GM20000 (cell line): ENCODE measurements at regions not wholly inside any gene's neighbourhood (a gene's known extent, or its start where the extent isn't known, plus 50 kb on each side); places are given as distances from the start of the nearest gene placed in this dataset.

Source experiments
- DNase-seq: peaks from one replicate; pipeline ENCODE4 v3.0.0; 2012; ENCODE audit warnings: low spot score
- TF ChIP-seq, protein P1 (sequence below): IDR thresholded peaks from 2 replicates; pipeline ENCODE4 v1.5.1; 2012; ENCODE audit warnings: mild to moderate bottlenecking, control low read depth; ENCODE audit errors: extremely low read depth, missing control alignments

DNA sequence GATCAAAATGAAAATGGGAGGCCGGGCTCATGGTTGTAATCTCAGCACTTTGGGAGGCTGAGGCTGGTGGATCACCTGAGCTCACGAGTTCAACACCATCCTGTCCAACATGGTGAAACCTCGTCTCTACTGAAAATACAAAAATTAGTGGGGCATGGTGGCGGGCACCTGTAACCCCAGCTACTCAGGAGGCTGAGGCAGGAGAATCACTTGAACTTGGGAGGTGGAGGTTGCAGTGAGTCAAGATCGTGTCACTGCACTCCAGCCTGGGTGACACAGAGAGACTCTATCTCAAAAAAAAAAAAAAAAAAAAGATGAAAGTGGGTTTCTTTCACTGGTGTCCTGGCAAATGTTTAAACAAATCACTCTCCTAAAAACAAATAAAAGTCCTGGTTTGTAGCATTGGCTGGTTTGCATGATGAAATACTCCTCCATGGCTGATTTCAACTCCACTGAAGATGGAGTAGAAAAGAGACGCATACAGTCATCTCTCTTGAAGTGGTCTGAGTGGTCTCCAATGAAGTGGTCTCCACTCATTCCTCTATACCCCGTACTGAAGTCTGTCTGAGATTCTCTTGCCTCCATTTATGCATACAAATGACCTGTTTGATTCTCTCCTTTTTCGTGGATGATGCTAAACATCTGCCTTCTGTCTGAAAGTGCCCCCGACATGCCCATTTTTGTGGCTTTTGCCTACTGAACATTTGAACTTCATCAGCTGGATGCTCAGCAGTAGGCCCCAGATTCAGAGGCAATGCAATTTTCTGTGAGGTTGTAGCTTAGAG, 153.0 kb upstream of the FAM20A start:
- TF ChIP-seq, protein P1, sequence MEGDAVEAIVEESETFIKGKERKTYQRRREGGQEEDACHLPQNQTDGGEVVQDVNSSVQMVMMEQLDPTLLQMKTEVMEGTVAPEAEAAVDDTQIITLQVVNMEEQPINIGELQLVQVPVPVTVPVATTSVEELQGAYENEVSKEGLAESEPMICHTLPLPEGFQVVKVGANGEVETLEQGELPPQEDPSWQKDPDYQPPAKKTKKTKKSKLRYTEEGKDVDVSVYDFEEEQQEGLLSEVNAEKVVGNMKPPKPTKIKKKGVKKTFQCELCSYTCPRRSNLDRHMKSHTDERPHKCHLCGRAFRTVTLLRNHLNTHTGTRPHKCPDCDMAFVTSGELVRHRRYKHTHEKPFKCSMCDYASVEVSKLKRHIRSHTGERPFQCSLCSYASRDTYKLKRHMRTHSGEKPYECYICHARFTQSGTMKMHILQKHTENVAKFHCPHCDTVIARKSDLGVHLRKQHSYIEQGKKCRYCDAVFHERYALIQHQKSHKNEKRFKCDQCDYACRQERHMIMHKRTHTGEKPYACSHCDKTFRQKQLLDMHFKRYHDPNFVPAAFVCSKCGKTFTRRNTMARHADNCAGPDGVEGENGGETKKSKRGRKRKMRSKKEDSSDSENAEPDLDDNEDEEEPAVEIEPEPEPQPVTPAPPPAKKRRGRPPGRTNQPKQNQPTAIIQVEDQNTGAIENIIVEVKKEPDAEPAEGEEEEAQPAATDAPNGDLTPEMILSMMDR = no peak
- no peak for DNase-seq

DNA sequence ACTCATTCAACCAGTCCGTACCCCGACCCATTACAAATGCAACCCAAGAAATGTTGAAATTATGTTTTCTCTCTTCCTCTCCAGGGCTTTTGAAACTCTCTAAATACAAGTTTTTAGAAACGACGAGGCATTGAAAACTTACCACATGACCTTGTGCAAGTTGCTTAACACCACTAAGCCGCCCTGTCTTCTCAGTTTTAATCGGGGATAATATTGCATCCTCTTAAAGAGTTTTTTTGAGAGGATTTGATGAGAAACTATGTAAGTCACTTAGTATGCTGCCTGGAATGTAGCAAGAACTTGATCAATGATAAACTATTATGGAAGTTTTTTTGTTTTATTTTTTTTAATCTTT, 149.0 kb upstream of the FAM20A start:
- TF ChIP-seq, protein P1 = no peak
- DNase-seq = no peak

DNA sequence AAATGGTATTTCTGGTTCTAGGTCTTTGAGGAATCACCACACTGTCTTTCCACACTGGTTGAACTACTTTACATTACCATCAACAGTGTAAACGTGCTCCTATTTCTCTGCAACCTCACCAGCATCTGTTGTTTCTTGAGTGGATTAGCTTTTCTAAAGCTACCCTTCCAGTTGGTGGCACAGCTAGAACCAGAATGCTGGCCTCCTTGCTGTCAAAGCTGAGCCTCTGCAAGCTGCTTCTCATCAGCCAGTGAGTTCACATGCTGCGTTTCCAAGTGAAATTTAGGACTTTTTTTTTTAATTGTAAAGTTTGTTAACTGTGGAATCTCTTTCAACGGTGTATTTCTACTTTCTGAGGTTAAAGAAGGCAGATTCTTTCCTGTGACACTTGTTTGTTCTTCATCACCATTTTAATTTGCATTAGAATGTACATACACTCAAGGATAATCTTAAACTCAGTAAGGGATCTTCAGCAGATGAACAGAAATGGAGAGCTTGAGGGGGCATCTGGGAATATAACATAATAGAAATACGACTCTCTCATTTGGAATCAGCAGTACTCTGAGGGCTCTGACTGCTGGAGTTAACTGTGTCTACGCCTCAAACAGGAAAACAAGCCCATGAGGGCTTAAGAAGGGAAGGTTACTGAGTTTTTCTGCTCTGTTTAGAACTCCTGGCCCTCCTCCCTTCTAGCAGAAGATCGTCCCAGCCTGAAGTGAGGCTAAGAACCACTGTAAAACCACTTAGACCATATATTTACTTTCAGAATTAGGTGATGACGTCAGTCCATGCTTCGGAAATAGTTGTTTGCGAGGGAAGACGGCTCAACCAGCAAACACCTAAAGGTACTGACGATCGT, 148.4 kb upstream of the FAM20A start:
- DNase-seq = no peak
- TF ChIP-seq, protein P1 = no peak

DNA sequence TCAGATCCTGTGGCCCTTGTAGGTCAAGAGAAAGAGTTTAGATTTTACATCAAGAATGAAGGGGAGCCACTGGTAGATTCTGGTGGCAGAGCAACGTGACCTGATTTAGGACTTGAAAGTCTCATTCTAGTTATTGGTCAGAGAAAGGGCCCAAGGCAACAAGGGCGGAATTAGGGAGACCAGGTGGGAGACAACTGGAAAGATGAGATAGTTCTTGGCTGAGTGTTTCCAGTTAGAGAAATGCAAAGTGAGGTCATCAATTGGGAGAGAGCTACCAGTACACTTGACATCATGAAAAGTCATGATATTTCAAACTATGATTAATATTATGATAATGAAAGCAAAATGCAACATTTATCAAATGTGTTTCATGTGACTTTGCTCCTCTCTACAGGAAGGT, 147.2 kb upstream of the FAM20A start:
- DNase-seq = no peak
- TF ChIP-seq, protein P1 = no peak

DNA sequence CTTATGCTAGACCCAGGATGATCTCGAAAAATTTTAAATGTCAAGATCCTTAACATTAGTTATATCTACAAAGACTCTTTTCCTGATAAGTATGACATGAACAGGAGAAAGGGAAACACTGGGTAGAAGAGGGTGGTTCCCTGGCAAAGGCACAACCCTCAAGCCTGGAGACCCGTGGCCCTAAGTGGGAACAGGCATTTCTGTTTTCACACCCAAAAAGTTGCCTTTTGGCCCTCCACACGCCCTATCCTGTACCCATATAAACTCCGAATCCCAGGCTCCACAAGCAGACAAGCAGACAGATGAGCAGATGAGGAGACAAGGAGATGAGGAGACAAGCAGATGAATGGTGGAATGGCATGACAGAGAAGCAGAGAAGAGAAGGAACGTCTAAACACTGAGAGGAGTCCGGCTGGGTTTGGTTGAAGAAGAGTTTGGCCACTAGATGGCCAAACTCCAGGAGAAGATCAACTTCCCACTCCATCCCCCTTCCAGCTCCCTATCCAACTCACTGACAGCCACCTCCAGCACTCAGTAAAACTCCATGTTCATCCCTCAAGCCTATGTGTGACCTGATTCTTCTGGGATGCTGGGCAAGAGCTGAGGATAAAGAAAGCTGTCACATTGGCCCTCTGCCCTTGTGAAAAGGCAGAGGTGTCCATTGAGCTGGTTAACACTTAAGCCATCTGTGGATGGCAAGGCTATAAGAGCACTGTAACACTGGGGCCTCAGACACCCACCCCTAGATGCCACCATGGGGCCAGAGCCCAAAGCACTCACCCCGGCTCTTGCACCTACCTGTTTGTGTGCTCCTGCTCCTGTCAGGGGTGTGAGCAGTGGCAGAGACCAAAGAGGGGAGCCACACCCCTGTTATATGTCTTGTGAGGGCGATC, 139.6 kb upstream of the FAM20A start:
- DNase-seq = no peak

DNA sequence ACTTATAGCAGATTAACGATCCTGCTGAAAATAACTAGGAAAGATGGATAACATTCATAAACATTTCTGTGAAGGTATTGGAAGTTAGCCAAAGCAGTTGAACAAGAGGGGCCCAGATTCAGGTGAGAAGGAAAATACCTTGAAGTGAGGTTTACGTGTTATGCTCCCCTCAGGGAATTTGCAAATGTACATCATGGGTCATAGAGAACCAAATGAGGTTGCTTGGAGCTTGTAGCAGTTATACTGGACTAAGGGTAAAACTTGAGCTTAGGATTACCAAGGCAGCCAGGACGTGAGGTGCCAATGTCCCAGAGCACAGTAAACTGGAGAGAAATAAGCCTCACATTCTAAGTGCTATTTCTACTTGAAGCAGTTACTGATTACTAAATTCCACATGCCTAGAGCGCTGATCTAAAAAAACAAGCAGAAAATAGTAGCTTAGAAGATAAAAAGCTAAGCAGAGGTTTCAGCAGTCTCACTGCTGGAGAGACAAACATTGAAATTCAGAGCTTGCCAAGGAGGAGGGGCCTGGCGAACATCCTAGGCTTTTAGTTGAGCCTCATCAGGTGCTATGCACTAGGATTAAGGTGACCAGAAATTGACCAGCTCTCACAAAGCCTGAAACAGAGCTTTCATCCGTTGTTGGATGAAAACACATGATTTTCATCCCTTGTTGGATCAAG, 136.7 kb upstream of the FAM20A start:
- DNase-seq = no peak
- TF ChIP-seq, protein P1 = no peak

More for the DNA sequence above, 139.6 kb upstream of the FAM20A start:
- TF ChIP-seq, protein P1 = no peak
